Peyer's patch (tissue), 4 donors: ENCODE measurements at regions not wholly inside any gene's neighbourhood (a gene's known extent, or its start where the extent isn't known, plus 50 kb on each side); places are given as distances from the start of the nearest gene placed in this dataset.

Source experiments
- CTCF ChIP-seq, 6 experiments: fragments of 450-650 bp in 4 of 6; fragments of 200-600 bp in 2 of 6; sonication (generic) in 1 of 6; IDR thresholded peaks; one replicate each; pipeline ENCODE4 v1.5.1; 2017 to 2019; ENCODE audit warnings: antibody characterized with exemption in 6 of 6, mild to moderate bottlenecking in 3 of 6, moderate library complexity in 1 of 6
- POLR2A ChIP-seq, 2 donors: fragments of 450-650 bp; IDR thresholded peaks; one replicate each; pipeline ENCODE4 v1.5.1; 2017; ENCODE audit warnings: antibody characterized with exemption in 2 of 2, mild to moderate bottlenecking in 2 of 2, moderate library complexity in 2 of 2

GRCh38 chr13:105672881-105673280 lies 862.6 kb downstream of the EFNB2 start:
- no peak for TF ChIP-seq CTCF (IDR thresholded peaks at IDR 0.05)
- TF ChIP-seq POLR2A (IDR thresholded peaks at IDR 0.05): no peak
